Liver (tissue), 2 donors: ENCODE measurements at regions not wholly inside any gene's neighbourhood (a gene's known extent, or its start where the extent isn't known, plus 50 kb on each side); places are given as distances from the start of the nearest gene placed in this dataset.

Experiments used
- FOXA1 ChIP-seq: IDR thresholded peaks from 2 replicates; pipeline ENCODE4 v1.6.1; 2016; ENCODE audit warnings: antibody characterized with exemption
- SP1 ChIP-seq: IDR thresholded peaks from 2 replicates; pipeline ENCODE4 v1.6.1; 2018; ENCODE audit warnings: antibody characterized with exemption, mild to moderate bottlenecking
- donor health status: healthy.

DNA sequence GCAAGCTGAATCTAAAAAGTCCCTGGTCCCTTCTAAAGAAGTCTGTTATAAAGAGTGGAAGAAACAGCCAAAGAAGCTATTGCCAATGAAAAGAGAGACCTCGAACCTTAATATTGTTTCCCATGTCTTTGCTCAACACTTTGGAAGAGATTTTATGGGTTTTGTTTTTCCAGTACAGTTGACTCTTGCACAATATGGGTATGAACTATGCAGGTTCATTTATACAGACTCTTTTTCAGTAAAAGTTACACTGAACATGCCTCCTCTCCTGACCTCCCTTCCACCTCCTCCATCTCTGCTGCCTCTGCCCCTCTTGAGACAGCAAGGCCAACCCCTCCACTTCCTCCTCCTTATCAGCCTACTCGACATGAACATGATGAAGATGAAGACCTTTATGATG, 332.5 kb downstream of the SETD4 start:
- TF ChIP-seq SP1 (no peak), FOXA1 (no peak)
